Gastroesophageal sphincter (tissue), 4 donors: ENCODE measurements at regions not wholly inside any gene's neighbourhood (a gene's known extent, or its start where the extent isn't known, plus 50 kb on each side); places are given as distances from the start of the nearest gene placed in this dataset.

ENCODE experiments used
- ATAC-seq: fragments of 150-250 bp; one replicate; pipeline ENCODE4 v1.9.1; 2016; ENCODE audit warnings: mild to moderate bottlenecking, moderate library complexity
- H3K27ac ChIP-seq, 4 donors: fragments of 200-600 bp; sonication (generic) in 3 of 4; 1 replicate in 3 of 4; 2 replicates in 1 of 4; pipeline ENCODE4 v1.5.1; 2016 to 2019
- H3K27me3 ChIP-seq: fragments of 200-600 bp; sonication (generic); one replicate; pipeline ENCODE4 v1.5.1; 2019
- H3K36me3 ChIP-seq, 2 donors: fragments of 200-600 bp; sonication (generic); one replicate each; pipeline ENCODE4 v1.5.1; 2019; ENCODE audit warnings: control low read depth in 1 of 2
- H3K4me1 ChIP-seq, 3 donors: fragments of 200-600 bp; sonication (generic); 1 replicate in 2 of 3; 2 replicates in 1 of 3; pipeline ENCODE4 v1.5.1; 2016 to 2019; ENCODE audit warnings: control low read depth in 2 of 3
- H3K4me3 ChIP-seq, 2 donors: fragments of 200-600 bp; sonication (generic); one replicate each; pipeline ENCODE4 v1.5.1; 2019; ENCODE audit warnings: mild to moderate bottlenecking in 1 of 2, moderate library complexity in 1 of 2
- H3K9me3 ChIP-seq, 3 donors: fragments of 200-600 bp; sonication (generic); one replicate each; pipeline ENCODE4 v1.5.1; 2017 to 2019; ENCODE audit warnings: control low read depth in 2 of 3
- CTCF ChIP-seq, 4 experiments: fragments of 200-600 bp in 2 of 4; fragments of 450-650 bp in 2 of 4; sonication (generic) in 1 of 4; IDR thresholded peaks; one replicate each; pipeline ENCODE4 v1.5.1; 2017 to 2019; ENCODE audit warnings: antibody characterized with exemption in 4 of 4, mild to moderate bottlenecking in 2 of 4, moderate library complexity in 2 of 4
- EP300 ChIP-seq: sonication (generic); formaldehyde crosslinking; IDR thresholded peaks from one replicate; pipeline ENCODE4 v1.6.1; 2017; ENCODE audit warnings: antibody characterized with exemption, mild to moderate bottlenecking
- POLR2A ChIP-seq, 2 donors: fragments of 450-650 bp; IDR thresholded peaks; one replicate each; pipeline ENCODE4 v1.6.1; 2017; ENCODE audit warnings: antibody characterized with exemption in 2 of 2, mild to moderate bottlenecking in 2 of 2, moderate library complexity in 1 of 2
- POLR2AphosphoS5 ChIP-seq: sonication (generic); formaldehyde crosslinking; IDR thresholded peaks from one replicate; pipeline ENCODE4 v1.6.1; 2017; ENCODE audit warnings: antibody characterized with exemption
- WGBS, 2 donors: methylation state at CpG; one replicate each; pipeline ENCODE4 v1.1.5; 2018; ENCODE audit warnings: low coverage in 1 of 2; 5-methylcytosine and 5-hydroxymethylcytosine counted together

GRCh38 chr10:4334015-4334414 lies 492.0 kb upstream of the AKR1E2 start:
- ATAC-seq, result no peak
- Histone ChIP-seq H3K4me3 (no peak overlapping the region), H3K4me1 (peaks cover 0 to 7% (median 2%) of the 10 kb centered on the region in 3 donors), H3K36me3 (no peaks in the 10 kb centered on the region), H3K27me3 (no peaks in the 10 kb centered on the region), H3K9me3 (no peaks in the 10 kb centered on the region), H3K27ac (no peak overlapping the region)
- TF ChIP-seq CTCF (IDR thresholded peaks at IDR 0.05) (no peak), EP300 (no peak), POLR2AphosphoS5 (no peak), POLR2A (IDR thresholded peaks at IDR 0.05) (no peak)
- 92 to 93% methylated on average over 6 of the region's 6 CpGs for whole genome bisulfite sequencing, 2 donors

GRCh38 chr10:4333459-4333894 lies 492.5 kb upstream of the AKR1E2 start:
- Histone ChIP-seq H3K4me3 (no peak overlapping the region), H3K27me3 (no peaks in the 10 kb centered on the region), H3K9me3 (no peaks in the 10 kb centered on the region), H3K27ac (no peak overlapping the region), H3K36me3 (no peaks in the 10 kb centered on the region), H3K4me1 (peaks cover 0 to 7% (median 2%) of the 10 kb centered on the region in 3 donors)
- TF ChIP-seq POLR2A (IDR thresholded peaks at IDR 0.05), result no peak
- ATAC-seq, result no peak
- WGBS, 2 donors, result 87 to 95% methylated on average over 15 of the region's 15 CpGs

GRCh38 chr10:4332764-4333458 lies 493.1 kb upstream of the AKR1E2 start:
- H3K9me3 ChIP-seq, result no peaks in the 10 kb centered on the region
- no peak overlapping the region for H3K4me3 ChIP-seq
- H3K4me1 ChIP-seq, result peaks cover 0 to 7% (median 2%) of the 10 kb centered on the region in 3 donors
- ATAC-seq, result no peak
- no peak overlapping the region for H3K27ac ChIP-seq
- TF ChIP-seq POLR2AphosphoS5 (no peak), CTCF (IDR thresholded peaks at IDR 0.05) (no peak)
- H3K27me3 ChIP-seq, result no peaks in the 10 kb centered on the region
- 92 to 100% methylated on average over 8 to 9 of the region's 9 CpGs for WGBS, 2 donors
- H3K36me3 ChIP-seq, result no peaks in the 10 kb centered on the region

GRCh38 chr10:4331150-4331549 lies 494.9 kb upstream of the AKR1E2 start:
- TF ChIP-seq EP300, result no peak
- no peak for TF ChIP-seq CTCF (IDR thresholded peaks at IDR 0.05)
- TF ChIP-seq POLR2AphosphoS5, result no peak
- TF ChIP-seq POLR2A (IDR thresholded peaks at IDR 0.05), result no peak
- no peak for ATAC-seq
- peaks cover 0 to 7% (median 2%) of the 10 kb centered on the region in 3 donors for H3K4me1 ChIP-seq
- H3K27ac ChIP-seq, result no peak overlapping the region
- WGBS, 2 donors, result 74% methylated on average over 2 of the region's 2 CpGs; no CpG with 5 or more reads in 1 of the 2 donors
- H3K36me3 ChIP-seq, result no peaks in the 10 kb centered on the region
- no peaks in the 10 kb centered on the region for H3K27me3 ChIP-seq
- no peak overlapping the region for H3K4me3 ChIP-seq
- H3K9me3 ChIP-seq, result no peaks in the 10 kb centered on the region

- 66 to 87% methylated on average over 3 of the region's 3 CpGs for WGBS, 2 donors
- H3K9me3 ChIP-seq, result no peaks in the 10 kb centered on the region
- H3K36me3 ChIP-seq, result no peaks in the 10 kb centered on the region
- peaks cover 0 to 7% (median 2%) of the 10 kb centered on the region in 3 donors for H3K4me1 ChIP-seq
- no peak overlapping the region for H3K4me3 ChIP-seq
- H3K27me3 ChIP-seq, result no peaks in the 10 kb centered on the region
- TF ChIP-seq POLR2AphosphoS5, result no peak
- ATAC-seq, result no peak
- no peak overlapping the region for H3K27ac ChIP-seq
These were observed 495.4 kb upstream of the AKR1E2 start for GRCh38 chr10:4330636-4331035.

- 66% methylated on average over 3 of the region's 3 CpGs; no CpG with 5 or more reads in 1 of the 2 donors for WGBS, 2 donors
- TF ChIP-seq EP300, result no peak
- TF ChIP-seq POLR2AphosphoS5, result no peak
- TF ChIP-seq CTCF (IDR thresholded peaks at IDR 0.05), result no peak
- TF ChIP-seq POLR2A (IDR thresholded peaks at IDR 0.05), result no peak
- no peaks in the 10 kb centered on the region for H3K9me3 ChIP-seq
- no peak for ATAC-seq
- no peaks in the 10 kb centered on the region for H3K27me3 ChIP-seq
- H3K36me3 ChIP-seq, result no peaks in the 10 kb centered on the region
- H3K4me1 ChIP-seq, result no peaks in the 10 kb centered on the region
- peak overlapping the region in 1 of 4 donors; percentile 16 for H3K27ac ChIP-seq
- no peak overlapping the region for H3K4me3 ChIP-seq
These were observed 496.8 kb upstream of the AKR1E2 start for GRCh38 chr10:4329225-4329624.
